ENCODE measurements at regions not wholly inside any gene's neighbourhood (a gene's known extent, or its start where the extent isn't known, plus 50 kb on each side); places are given as distances from the start of the nearest gene placed in this dataset.

GRCh38 chr1:234971586-234972297 lies 156.9 kb downstream of the TOMM20 start:
- Histone ChIP-seq H3K36me3 (ENCODE audit: control insufficient read depth in 2 of 2, insufficient read depth in 1 of 2, low read length in 2 of 2) (no peaks in the 10 kb centered on the region), H3K4me3 (ENCODE audit: low read depth, low read length) (no peak overlapping the region), H3K27ac (ENCODE audit: extremely low read depth, low read depth, low read length) (peak overlapping the region; percentile 20; the same call in 1 of the 2 replicates), H3K4me1 (ENCODE audit: control insufficient read depth, insufficient read depth, low read length) (peaks cover 46% of the 10 kb centered on the region), H3K9me3 (ENCODE audit: control insufficient read depth, insufficient read depth, low read depth, low read length) (no peaks in the 10 kb centered on the region)
- POLR2A ChIA-PET = interaction anchor here (1.4 kb wide), 1 partner anchor 36 kb away, joined by 3 read pairs; no protein-coding TSS in a partner anchor
- CTCF ChIA-PET = interaction anchor here (0.7 to 1.3 kb wide), 3 partner anchors 14 to 453 kb away, joined by 3 to 5 read pairs (median 4); no protein-coding TSS in a partner anchor
- no peak for TF ChIP-seq GLI4 (tag by site-specific recombination; IDR thresholded peaks at IDR 0.05)
- TF ChIP-seq PRDM1 (tag by site-specific recombination; IDR thresholded peaks at IDR 0.05) = 0 out of 2 replicates have a peak, but pooled peaks have one; percentile 20
- TF ChIP-seq, protein P1, sequence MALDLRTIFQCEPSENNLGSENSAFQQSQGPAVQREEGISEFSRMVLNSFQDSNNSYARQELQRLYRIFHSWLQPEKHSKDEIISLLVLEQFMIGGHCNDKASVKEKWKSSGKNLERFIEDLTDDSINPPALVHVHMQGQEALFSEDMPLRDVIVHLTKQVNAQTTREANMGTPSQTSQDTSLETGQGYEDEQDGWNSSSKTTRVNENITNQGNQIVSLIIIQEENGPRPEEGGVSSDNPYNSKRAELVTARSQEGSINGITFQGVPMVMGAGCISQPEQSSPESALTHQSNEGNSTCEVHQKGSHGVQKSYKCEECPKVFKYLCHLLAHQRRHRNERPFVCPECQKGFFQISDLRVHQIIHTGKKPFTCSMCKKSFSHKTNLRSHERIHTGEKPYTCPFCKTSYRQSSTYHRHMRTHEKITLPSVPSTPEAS (tag by site-specific recombination; IDR thresholded peaks at IDR 0.05) = peak; percentile 67

DNA sequence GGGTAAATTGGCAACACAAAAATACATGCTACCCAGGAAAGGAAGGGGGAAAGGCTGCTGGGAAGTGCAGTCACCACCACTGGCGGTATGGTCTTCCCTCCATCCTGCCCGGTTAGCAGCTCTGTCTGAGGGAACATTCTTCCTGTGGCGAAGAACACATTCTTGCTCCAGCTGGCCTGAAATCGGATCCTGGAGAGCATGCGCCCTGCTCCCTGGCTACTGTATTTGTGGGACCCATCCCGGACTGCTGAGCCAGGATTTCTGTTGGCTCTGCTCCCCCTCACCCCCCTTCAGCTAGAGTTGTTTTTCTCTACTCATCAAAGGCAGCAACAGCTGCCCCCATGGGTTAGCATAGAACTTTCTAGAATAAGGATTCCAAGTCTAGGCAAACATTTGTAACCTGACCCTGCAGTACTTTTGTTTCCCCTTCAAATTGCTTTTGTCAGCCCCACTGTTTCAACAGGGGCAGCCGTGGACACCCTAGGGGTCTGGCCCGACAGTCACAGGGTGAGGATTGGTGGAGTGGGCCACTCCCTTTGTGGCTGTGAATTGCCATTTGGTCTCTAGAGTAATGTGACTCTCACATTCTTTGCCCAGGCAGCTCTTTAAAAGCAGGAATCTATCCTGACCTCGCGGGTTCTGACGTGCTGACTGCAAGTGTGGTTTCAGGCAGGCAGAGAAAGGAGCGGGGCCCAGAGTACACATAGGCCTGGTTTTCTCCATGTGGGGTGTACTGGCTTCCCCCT lies 157.7 kb downstream of the TOMM20 start:
- Histone ChIP-seq H3K27ac (ENCODE audit: extremely low read depth, low read depth, low read length) (peak overlapping the region; percentile 20; the same call in 1 of the 2 replicates), H3K36me3 (ENCODE audit: control insufficient read depth in 2 of 2, insufficient read depth in 1 of 2, low read length in 2 of 2) (no peaks in the 10 kb centered on the region), H3K4me1 (ENCODE audit: control insufficient read depth, insufficient read depth, low read length) (peaks cover 45% of the 10 kb centered on the region), H3K4me3 (ENCODE audit: low read depth, low read length) (no peak overlapping the region), H3K9me3 (ENCODE audit: control insufficient read depth, insufficient read depth, low read depth, low read length) (no peaks in the 10 kb centered on the region)
- CTCF ChIA-PET = interaction anchor here (0.8 to 1.3 kb wide), 4 partner anchors 97 to 473 kb away, joined by 3 to 5 read pairs (median 4); no protein-coding TSS in a partner anchor
- POLR2A ChIA-PET = interaction anchor here (0.7 to 1.4 kb wide), 3 partner anchors 37 to 358 kb away, joined by 3 to 4 read pairs (median 4); no protein-coding TSS in a partner anchor
- TF ChIP-seq CTCF (tag by site-specific recombination; IDR thresholded peaks at IDR 0.05) = no peak
- TF ChIP-seq OSR2 (tag by site-specific recombination; IDR thresholded peaks at IDR 0.05) = peak; percentile 85
- TF ChIP-seq ZNF37A (tag by site-specific recombination; IDR thresholded peaks at IDR 0.05) = no peak
- peak; percentile 91 for TF ChIP-seq ZNF2 (tag by site-specific recombination; IDR thresholded peaks at IDR 0.05)
- no peak for TF ChIP-seq ZNF169 (tag by site-specific recombination; IDR thresholded peaks at IDR 0.05)
- TF ChIP-seq OVOL3 (tag by site-specific recombination; IDR thresholded peaks at IDR 0.05) = no peak
- TF ChIP-seq ZNF184 (tag by site-specific recombination; IDR thresholded peaks at IDR 0.05) = no peak
- no peak for TF ChIP-seq ZNF214 (tag by site-specific recombination; IDR thresholded peaks at IDR 0.05; ENCODE audit: borderline replicate concordance)
- TF ChIP-seq ZNF670 (tag by site-specific recombination; IDR thresholded peaks at IDR 0.05; ENCODE audit: low read depth) = no peak
- no peak for TF ChIP-seq KLF9 (tag by site-specific recombination; IDR thresholded peaks at IDR 0.05; ENCODE audit: low read depth)
- TF ChIP-seq, protein P2, sequence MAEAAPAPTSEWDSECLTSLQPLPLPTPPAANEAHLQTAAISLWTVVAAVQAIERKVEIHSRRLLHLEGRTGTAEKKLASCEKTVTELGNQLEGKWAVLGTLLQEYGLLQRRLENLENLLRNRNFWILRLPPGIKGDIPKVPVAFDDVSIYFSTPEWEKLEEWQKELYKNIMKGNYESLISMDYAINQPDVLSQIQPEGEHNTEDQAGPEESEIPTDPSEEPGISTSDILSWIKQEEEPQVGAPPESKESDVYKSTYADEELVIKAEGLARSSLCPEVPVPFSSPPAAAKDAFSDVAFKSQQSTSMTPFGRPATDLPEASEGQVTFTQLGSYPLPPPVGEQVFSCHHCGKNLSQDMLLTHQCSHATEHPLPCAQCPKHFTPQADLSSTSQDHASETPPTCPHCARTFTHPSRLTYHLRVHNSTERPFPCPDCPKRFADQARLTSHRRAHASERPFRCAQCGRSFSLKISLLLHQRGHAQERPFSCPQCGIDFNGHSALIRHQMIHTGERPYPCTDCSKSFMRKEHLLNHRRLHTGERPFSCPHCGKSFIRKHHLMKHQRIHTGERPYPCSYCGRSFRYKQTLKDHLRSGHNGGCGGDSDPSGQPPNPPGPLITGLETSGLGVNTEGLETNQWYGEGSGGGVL (tag by site-specific recombination; IDR thresholded peaks at IDR 0.05) = no peak
- no peak for TF ChIP-seq KLF16 (tag by site-specific recombination; IDR thresholded peaks at IDR 0.05)
- no peak for TF ChIP-seq HOXA7 (CRISPR knock-in tag; IDR thresholded peaks at IDR 0.05; ENCODE audit: borderline replicate concordance)
- TF ChIP-seq ZNF837 (tag by site-specific recombination; IDR thresholded peaks at IDR 0.05) = no peak
- peak; percentile 78 for TF ChIP-seq SP7 (tag by site-specific recombination; IDR thresholded peaks at IDR 0.05)
- TF ChIP-seq TRIM28 (IDR thresholded peaks at IDR 0.05; ENCODE audit: borderline replicate concordance, low read length) = no peak
- TF ChIP-seq ZNF48 (tag by site-specific recombination; IDR thresholded peaks at IDR 0.05) = no peak
- no peak; the same call in 1 of the 2 replicates for TF ChIP-seq ZNF501 (tag by site-specific recombination; IDR thresholded peaks at IDR 0.05)
- TF ChIP-seq ZNF391 (tag by site-specific recombination; IDR thresholded peaks at IDR 0.05; ENCODE audit: borderline replicate concordance, low read depth) = no peak
- peak; percentile 63 for TF ChIP-seq ZIC2 (tag by site-specific recombination; IDR thresholded peaks at IDR 0.05)
- no peak for TF ChIP-seq ZNF621 (tag by site-specific recombination; IDR thresholded peaks at IDR 0.05)
- TF ChIP-seq ZBTB7A (tag by site-specific recombination; IDR thresholded peaks at IDR 0.05; ENCODE audit: low read depth) = no peak
- no peak for TF ChIP-seq YY2 (tag by site-specific recombination; IDR thresholded peaks at IDR 0.05)
- no peak for TF ChIP-seq BCL6B (tag by site-specific recombination; IDR thresholded peaks at IDR 0.05)
- TF ChIP-seq ZNF626 (tag by site-specific recombination; IDR thresholded peaks at IDR 0.05) = no peak
- 0 out of 2 replicates have a peak, but pooled peaks have one; percentile 26 for TF ChIP-seq ZEB2 (tag by site-specific recombination; IDR thresholded peaks at IDR 0.05)

Measured in HEK293 (cell line).